HepG2 (cell line): ENCODE measurements at regions not wholly inside any gene's neighbourhood (a gene's known extent, or its start where the extent isn't known, plus 50 kb on each side); places are given as distances from the start of the nearest gene placed in this dataset.

Experiments used
- ATAC-seq: fragments of 200-7000 bp; cut with Tn5 transposase; 3 replicates; pipeline ENCODE4 v1.9.1; 2020; ENCODE audit warnings: mild to moderate bottlenecking, moderate library complexity
- BruUV-seq: library from RNA; stranded (reverse); fragments of 400-500 nt; replicated peaks from 2 replicates; lab custom pipeline; 2021; lab: Mats Ljungman, UMichigan
- CTCF ChIA-PET: fragments of 300-600 bp; formaldehyde crosslinking; extraction: SDS; loops from one replicate; lab custom pipeline; 2021; ENCODE audit warnings: low total read pairs, inconsistent platforms, low intra/inter-chr PET ratio; lab: Yijun Ruan, JAX
- POLR2A ChIA-PET: fragments of 350-600 bp; sonication (Branson Sonifier 250); formaldehyde crosslinking; loops from one replicate; lab custom pipeline; 2020; ENCODE audit warnings: antibody characterized with exemption, inconsistent platforms; lab: Yijun Ruan, JAX
- DNase-seq: peaks from one replicate; pipeline ENCODE4 v3.0.0-alpha.2; 2015; ENCODE audit warnings: low spot score
- FAIRE-seq: peaks from 3 replicates; lab custom pipeline; 2011; peaks lifted over from hg19 to GRCh38; lab: Jason Lieb, UNC
- H2AFZ ChIP-seq: one replicate; pipeline ENCODE4 v1.6.1; 2011; ENCODE audit warnings: low read length, inconsistent platforms
- H3K27ac ChIP-seq: fragments of 300-600 bp; 3 replicates; pipeline ENCODE4 v1.8.0; 2011; ENCODE audit warnings: mixed run types, mild to moderate bottlenecking, mixed read lengths, low read length, inconsistent platforms; ENCODE audit not compliant: insufficient read depth; ENCODE audit errors: extremely low read length
- H3K27me3 ChIP-seq, 2 experiments: fragments of 200-600 bp in 1 of 2; 2 replicates in 1 of 2; 3 replicates in 1 of 2; pipeline versions ENCODE4 v1.6.0 to v1.8.0; 2011; ENCODE audit warnings: low read length in 2 of 2, mild to moderate bottlenecking in 2 of 2, moderate library complexity in 2 of 2, inconsistent platforms in 1 of 2; ENCODE audit not compliant: insufficient read depth in 2 of 2, control insufficient read depth in 1 of 2
- H3K36me3 ChIP-seq, 2 experiments: fragments of 200-600 bp in 1 of 2; replicated peaks in 1 of 2; 2 replicates in 1 of 2; 3 replicates in 1 of 2; pipeline versions ENCODE4 v1.5.1 to v1.8.0; 2011; ENCODE audit warnings: low read length in 2 of 2, inconsistent platforms in 1 of 2; ENCODE audit not compliant: insufficient read depth in 2 of 2, control insufficient read depth in 1 of 2
- H3K4me1 ChIP-seq: 2 replicates; pipeline ENCODE4 v1.5.1; 2012; ENCODE audit warnings: low read length, inconsistent platforms; ENCODE audit not compliant: insufficient read depth
- H3K4me2 ChIP-seq: 2 replicates; pipeline ENCODE4 v1.6.0; 2011; ENCODE audit warnings: low read depth, low read length, inconsistent platforms
- H3K4me3 ChIP-seq, 3 experiments: fragments of 200-600 bp in 1 of 3; sonication (generic), shearing (Covaris generic) in 1 of 3; replicated peaks in 1 of 3; 2 replicates each; pipeline ENCODE4 v1.5.1; 2011 to 2016; ENCODE audit warnings: low read length in 3 of 3, inconsistent platforms in 2 of 3, low read depth in 2 of 3, mild to moderate bottlenecking in 2 of 3, control low read depth in 1 of 3, mixed read lengths in 1 of 3; ENCODE audit not compliant: insufficient read depth in 1 of 3
- H3K79me2 ChIP-seq: one replicate; pipeline ENCODE4 v1.6.1; 2011; ENCODE audit warnings: low read length, inconsistent platforms; ENCODE audit not compliant: insufficient read depth
- H3K9ac ChIP-seq: 2 replicates; pipeline ENCODE4 v1.6.0; 2011; ENCODE audit warnings: mild to moderate bottlenecking, low read depth, low read length, inconsistent platforms; ENCODE audit not compliant: insufficient read depth
- H3K9me3 ChIP-seq: 2 replicates; pipeline ENCODE4 v1.5.1; 2012; ENCODE audit warnings: mild to moderate bottlenecking, low read length
- H4K20me1 ChIP-seq: 2 replicates; pipeline ENCODE4 v1.6.0; 2011; ENCODE audit warnings: inconsistent platforms, mild to moderate bottlenecking, low read length, moderate library complexity; ENCODE audit not compliant: insufficient read depth
- GLMP ChIP-seq: sonication (generic); formaldehyde crosslinking; IDR thresholded peaks from 2 replicates; pipeline ENCODE4 v1.9.0; 2021; ENCODE audit warnings: missing genetic modification reagents, mild to moderate bottlenecking, borderline replicate concordance
- HMGA1 ChIP-seq: sonication (generic); formaldehyde crosslinking; conservative IDR thresholded peaks from 2 replicates; pipeline ENCODE4 v1.4.0; 2020; ENCODE audit warnings: missing genetic modification reagents
- KLF6 ChIP-seq: IDR thresholded peaks from 2 replicates; pipeline ENCODE4 v1.8.0; 2016; ENCODE audit warnings: missing biosample characterization, missing genetic modification reagents
- MED13 ChIP-seq: sonication (generic); formaldehyde crosslinking; IDR thresholded peaks from 2 replicates; pipeline ENCODE4 v1.5.0; 2020; ENCODE audit warnings: missing genetic modification reagents
- RBAK ChIP-seq: sonication (generic); formaldehyde crosslinking; IDR thresholded peaks from 2 replicates; pipeline ENCODE4 v1.5.1; 2020; ENCODE audit warnings: mild to moderate bottlenecking, missing genetic modification reagents
- TBX3 ChIP-seq: fragments of 450-650 bp; IDR thresholded peaks from 2 replicates; pipeline ENCODE4 v1.6.1; 2017; ENCODE audit warnings: antibody characterized with exemption, mild to moderate bottlenecking, inconsistent platforms, borderline replicate concordance
- TFAP4 ChIP-seq: sonication (generic); IDR thresholded peaks from 2 replicates; pipeline ENCODE4 v1.6.1; 2016; ENCODE audit warnings: low read depth, borderline replicate concordance
- U2AF1 ChIP-seq: fragments of 200-400 bp; formaldehyde crosslinking; optimal IDR thresholded peaks from 2 replicates; pipeline ENCODE3; 2017; ENCODE audit warnings: mild to moderate bottlenecking, low read depth, low read length
- ZNF234 ChIP-seq: sonication (generic); formaldehyde crosslinking; conservative IDR thresholded peaks from 2 replicates; pipeline ENCODE4 v1.5.1; 2020; ENCODE audit warnings: mild to moderate bottlenecking, missing genetic modification reagents
- ZNF260 ChIP-seq: sonication (generic); formaldehyde crosslinking; IDR thresholded peaks from 2 replicates; pipeline ENCODE4 v1.4.0; 2020; ENCODE audit warnings: missing genetic modification reagents, low read depth, mild to moderate bottlenecking, borderline replicate concordance
- ZNF501 ChIP-seq: sonication (generic); formaldehyde crosslinking; IDR thresholded peaks from 2 replicates; pipeline ENCODE4 v1.5.1; 2020; ENCODE audit warnings: mild to moderate bottlenecking, moderate library complexity, missing genetic modification reagents
- ZNF761 ChIP-seq: sonication (generic); formaldehyde crosslinking; conservative IDR thresholded peaks from 2 replicates; pipeline ENCODE4 v1.4.0; 2020; ENCODE audit warnings: mild to moderate bottlenecking, missing genetic modification reagents
- ZSCAN30 ChIP-seq: sonication (generic); formaldehyde crosslinking; IDR thresholded peaks from 2 replicates; pipeline ENCODE4 v1.5.0; 2020; ENCODE audit warnings: mild to moderate bottlenecking, missing genetic modification reagents
- WGBS: methylation state at CpG from one replicate; pipeline ENCODE4 v1.1.6; 2017; ENCODE audit warnings: low lambda C conversion rate; 5-methylcytosine and 5-hydroxymethylcytosine counted together
- in situ Hi-C: cut with HindIII; loops from 2 replicates; pipeline ENCODE4 v1.10.0; 2017; ENCODE audit warnings: low pct_unique_long_range_greater_than_20kb; ENCODE audit not compliant: extremely low pct_ligation_motif_present
- intact Hi-C: fragments of 100-400 bp; cut with micrococcal nuclease; formaldehyde crosslinking; loops from one replicate; pipeline ENCODE4 v1.10.0; 2022; ENCODE audit not compliant: unreplicated experiment

- ChIA-PET CTCF (no interaction called here), POLR2A (no interaction called here)
- Histone ChIP-seq H3K4me1 (no peaks in the 10 kb centered on the region), H3K36me3 (no peaks in the 10 kb centered on the region), H3K27ac (no peak overlapping the region), H3K4me3 (no peak overlapping the region), H2AFZ (no peak overlapping the region), H3K27me3 (no peaks in the 10 kb centered on the region), H3K9me3 (no peaks in the 10 kb centered on the region), H4K20me1 (no peaks in the 10 kb centered on the region), H3K4me2 (no peak overlapping the region), H3K79me2 (no peaks in the 10 kb centered on the region), H3K9ac (no peak overlapping the region)
- 60% methylated on average over 1 of the region's 1 CpG for WGBS
- FAIRE-seq (no peak), ATAC-seq (no peak), DNase-seq (no peak)
- TF ChIP-seq ZNF761 (CRISPR knock-in tag), result no peak
- no peak for TF ChIP-seq RBAK
- no peak for TF ChIP-seq U2AF1
- TF ChIP-seq MED13 (CRISPR knock-in tag), result no peak
- no peak for TF ChIP-seq TFAP4
- TF ChIP-seq ZNF234 (CRISPR knock-in tag), result no peak
- TF ChIP-seq HMGA1 (CRISPR knock-in tag), result no peak
- no peak for TF ChIP-seq KLF6 (CRISPR knock-in tag)
- intact Hi-C loops (no loop called here), in situ Hi-C loops (no loop called here)
- no TSS peak for BruUV-seq
Observed at GRCh38 chr5:67652201-67652600, 455.6 kb upstream of the CD180 start.

GRCh38 chr5:67651180-67651579, 454.6 kb upstream of the CD180 start:
- ATAC-seq, result no peak
- BruUV-seq, result no TSS peak
- Histone ChIP-seq H3K79me2 (no peaks in the 10 kb centered on the region), H4K20me1 (no peaks in the 10 kb centered on the region), H3K36me3 (no peaks in the 10 kb centered on the region), H3K4me3 (no peak overlapping the region), H3K4me2 (no peak overlapping the region), H3K9me3 (no peaks in the 10 kb centered on the region), H3K27ac (no peak overlapping the region), H3K27me3 (no peaks in the 10 kb centered on the region), H3K9ac (no peak overlapping the region), H2AFZ (no peak overlapping the region), H3K4me1 (no peaks in the 10 kb centered on the region)
- POLR2A ChIA-PET, result no interaction called here
- no peak for FAIRE-seq
- intact Hi-C loops, result no loop called here
- WGBS, result 0% methylated on average over 1 of the region's 1 CpG
- DNase-seq, result no peak
- in situ Hi-C loops, result no loop called here
- CTCF ChIA-PET, result no interaction called here
- TF ChIP-seq ZSCAN30 (CRISPR knock-in tag) (no peak), ZNF260 (CRISPR knock-in tag) (no peak), ZNF501 (CRISPR knock-in tag) (no peak), GLMP (CRISPR knock-in tag) (no peak), TBX3 (no peak)
